ENCODE measurements at regions not wholly inside any gene's neighbourhood (a gene's known extent, or its start where the extent isn't known, plus 50 kb on each side); places are given as distances from the start of the nearest gene placed in this dataset.

DNA sequence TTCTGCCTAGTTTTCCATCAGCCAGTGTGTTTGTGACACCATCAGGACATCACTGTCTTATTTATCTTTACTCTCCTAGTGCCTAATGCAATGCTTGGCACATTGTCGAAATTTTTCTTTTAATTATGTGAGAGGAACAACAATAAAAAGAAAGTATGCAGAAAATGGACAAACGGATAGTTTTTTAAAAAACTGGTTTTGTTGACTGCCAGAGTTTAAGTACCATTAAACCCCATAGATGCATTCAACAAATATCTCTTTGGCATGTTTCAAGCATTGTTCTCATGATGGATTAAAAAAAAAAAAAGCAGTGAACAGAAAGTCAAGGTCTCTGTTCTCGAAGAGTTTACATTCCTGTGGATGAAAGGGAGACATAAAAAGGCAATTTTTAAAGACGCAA lies 398.4 kb downstream of the PPP3CA start:
- ChIA-PET POLR2A (no interaction called here), CTCF (no interaction called here)
- peak; percentile 66 for DNase-seq (ENCODE audit: low read depth)
- TF ChIP-seq, protein P1, sequence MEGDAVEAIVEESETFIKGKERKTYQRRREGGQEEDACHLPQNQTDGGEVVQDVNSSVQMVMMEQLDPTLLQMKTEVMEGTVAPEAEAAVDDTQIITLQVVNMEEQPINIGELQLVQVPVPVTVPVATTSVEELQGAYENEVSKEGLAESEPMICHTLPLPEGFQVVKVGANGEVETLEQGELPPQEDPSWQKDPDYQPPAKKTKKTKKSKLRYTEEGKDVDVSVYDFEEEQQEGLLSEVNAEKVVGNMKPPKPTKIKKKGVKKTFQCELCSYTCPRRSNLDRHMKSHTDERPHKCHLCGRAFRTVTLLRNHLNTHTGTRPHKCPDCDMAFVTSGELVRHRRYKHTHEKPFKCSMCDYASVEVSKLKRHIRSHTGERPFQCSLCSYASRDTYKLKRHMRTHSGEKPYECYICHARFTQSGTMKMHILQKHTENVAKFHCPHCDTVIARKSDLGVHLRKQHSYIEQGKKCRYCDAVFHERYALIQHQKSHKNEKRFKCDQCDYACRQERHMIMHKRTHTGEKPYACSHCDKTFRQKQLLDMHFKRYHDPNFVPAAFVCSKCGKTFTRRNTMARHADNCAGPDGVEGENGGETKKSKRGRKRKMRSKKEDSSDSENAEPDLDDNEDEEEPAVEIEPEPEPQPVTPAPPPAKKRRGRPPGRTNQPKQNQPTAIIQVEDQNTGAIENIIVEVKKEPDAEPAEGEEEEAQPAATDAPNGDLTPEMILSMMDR (IDR thresholded peaks at IDR 0.05; ENCODE audit: insufficient read depth, low read depth, low read length), result no peak
- Histone ChIP-seq H3K27me3 (ENCODE audit: control insufficient read depth, insufficient read depth, low read length) (no peaks in the 10 kb centered on the region), H3K4me3 (ENCODE audit: low read depth, low read length) (no peak overlapping the region), H3K36me3 (ENCODE audit: control insufficient read depth, insufficient read depth, low read length) (no peaks in the 10 kb centered on the region)

DNA sequence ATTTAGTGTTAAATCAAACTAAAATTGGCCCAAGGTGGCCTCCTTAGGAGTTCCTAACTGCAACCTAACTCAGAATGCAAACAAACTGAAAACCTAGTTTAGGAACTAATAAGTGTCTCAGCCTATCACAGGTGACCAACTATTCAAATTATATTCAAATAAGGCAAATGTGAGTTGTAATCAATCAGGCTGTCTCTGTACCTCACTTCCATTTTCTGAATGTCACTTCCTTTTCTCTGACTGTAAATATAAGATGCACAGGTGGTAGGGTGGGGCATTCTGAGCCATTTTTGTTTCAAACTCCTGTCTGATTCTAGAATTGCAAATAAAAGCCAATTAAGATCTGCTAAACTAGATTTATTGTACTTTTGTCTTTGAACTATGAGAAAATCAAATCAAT lies 401.5 kb downstream of the PPP3CA start:
- ChIA-PET CTCF (no interaction called here), POLR2A (no interaction called here)

DNA sequence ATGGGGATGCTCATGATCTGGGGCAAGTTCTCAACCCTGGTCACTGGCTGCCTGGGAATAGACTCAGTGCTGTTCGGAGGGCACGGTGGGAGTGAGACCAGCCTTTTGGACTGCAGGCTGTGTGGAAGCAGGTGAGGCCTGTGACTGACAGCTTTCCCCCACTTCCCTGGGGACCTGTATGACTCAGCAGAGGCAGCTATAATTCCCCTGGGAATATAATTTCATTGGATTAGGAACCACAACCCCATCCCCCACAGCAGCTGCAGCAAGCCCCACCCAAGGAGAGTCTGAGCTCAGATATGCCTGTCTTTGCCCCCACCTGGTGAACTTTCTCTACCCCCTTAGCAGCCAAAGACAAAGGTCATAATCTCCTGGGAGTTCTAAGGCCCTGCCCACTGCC lies 408.6 kb downstream of the PPP3CA start:
- ChIA-PET CTCF (no interaction called here), POLR2A (no interaction called here)
- Histone ChIP-seq H3K27me3 (ENCODE audit: control insufficient read depth, insufficient read depth, low read length) (no peaks in the 10 kb centered on the region), H3K36me3 (ENCODE audit: control insufficient read depth, insufficient read depth, low read length) (no peaks in the 10 kb centered on the region), H3K4me3 (ENCODE audit: low read depth, low read length) (no peak overlapping the region)
- TF ChIP-seq, protein P1 (IDR thresholded peaks at IDR 0.05; ENCODE audit: insufficient read depth, low read depth, low read length), result no peak
- no peak for DNase-seq (ENCODE audit: low read depth)

More for the DNA sequence above, 401.5 kb downstream of the PPP3CA start:
- TF ChIP-seq, protein P1 (IDR thresholded peaks at IDR 0.05; ENCODE audit: insufficient read depth, low read depth, low read length), result no peak
- Histone ChIP-seq H3K4me3 (ENCODE audit: low read depth, low read length) (no peak overlapping the region), H3K27me3 (ENCODE audit: control insufficient read depth, insufficient read depth, low read length) (no peaks in the 10 kb centered on the region), H3K36me3 (ENCODE audit: control insufficient read depth, insufficient read depth, low read length) (no peaks in the 10 kb centered on the region)
- no peak for DNase-seq (ENCODE audit: low read depth)

DNA sequence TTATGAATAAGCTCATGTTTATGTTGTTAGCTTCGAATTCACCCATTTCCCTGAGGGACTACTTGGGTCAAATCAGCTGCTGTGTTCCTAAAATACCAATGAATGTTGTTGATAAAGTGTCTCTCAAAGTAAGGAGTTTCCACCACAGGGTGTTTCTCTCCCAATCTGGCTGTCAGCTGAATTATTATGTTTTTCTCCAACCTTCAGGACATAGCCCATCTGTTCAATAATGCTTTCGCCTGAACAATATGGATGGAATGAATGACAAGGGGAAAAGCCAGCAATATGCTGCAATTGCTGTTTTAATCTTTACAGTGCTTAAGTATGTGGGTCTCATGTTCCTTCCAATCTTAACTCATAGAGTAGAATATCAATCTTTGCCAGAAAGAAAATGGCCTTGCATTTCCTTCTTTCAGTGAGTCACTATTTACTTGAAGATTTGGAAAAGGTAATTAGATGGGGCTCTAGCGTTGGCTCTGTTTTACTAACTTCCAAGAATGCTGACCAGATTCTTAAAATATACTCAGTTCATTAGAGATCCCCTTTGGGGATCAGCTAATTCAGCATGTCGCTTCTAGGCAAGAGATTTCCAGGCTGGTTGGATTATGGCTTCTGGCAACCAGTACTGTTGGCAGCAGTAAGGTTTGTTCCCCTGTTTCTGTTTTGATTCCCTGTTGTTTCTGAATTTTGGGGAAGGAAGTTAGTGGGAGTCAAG lies 410.5 kb downstream of the PPP3CA start:
- TF ChIP-seq, protein P1 (IDR thresholded peaks at IDR 0.05; ENCODE audit: insufficient read depth, low read depth, low read length), result no peak
- no peak for DNase-seq (ENCODE audit: low read depth)
- CTCF ChIA-PET, result no interaction called here
- POLR2A ChIA-PET, result no interaction called here
- no peak overlapping the region for H3K4me3 ChIP-seq (ENCODE audit: low read depth, low read length)
- H3K36me3 ChIP-seq (ENCODE audit: control insufficient read depth, insufficient read depth, low read length), result no peaks in the 10 kb centered on the region
- no peaks in the 10 kb centered on the region for H3K27me3 ChIP-seq (ENCODE audit: control insufficient read depth, insufficient read depth, low read length)

DNA sequence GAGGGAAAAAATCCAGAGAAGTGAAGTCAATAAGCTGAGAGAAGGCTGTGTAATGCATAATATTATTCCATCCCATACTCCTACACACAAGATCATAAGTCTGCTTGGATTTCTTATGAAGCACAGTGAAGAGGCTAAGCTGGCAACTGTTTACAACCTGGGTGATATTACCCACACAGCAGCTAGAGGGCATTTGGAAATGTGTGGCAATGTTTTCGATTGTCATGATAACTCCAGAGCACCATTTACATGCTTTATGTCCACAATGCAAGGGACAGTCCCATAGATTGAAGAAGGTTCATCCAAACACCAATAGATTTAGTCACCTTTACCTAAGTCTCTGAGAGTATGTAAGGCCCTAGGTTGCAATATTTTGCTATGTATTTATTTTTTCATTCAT lies 412.2 kb downstream of the PPP3CA start:
- no peak overlapping the region for H3K4me3 ChIP-seq (ENCODE audit: low read depth, low read length)
- ChIA-PET POLR2A (no interaction called here), CTCF (interaction anchor here (0.7 kb wide), 1 partner anchor 10 kb away, joined by 3 read pairs; no protein-coding TSS in a partner anchor)
- TF ChIP-seq, protein P1 (IDR thresholded peaks at IDR 0.05; ENCODE audit: insufficient read depth, low read depth, low read length), result 0 out of 2 replicates have a peak, but pooled peaks have one; percentile 15
- no peak for DNase-seq (ENCODE audit: low read depth)
- no peaks in the 10 kb centered on the region for H3K27me3 ChIP-seq (ENCODE audit: control insufficient read depth, insufficient read depth, low read length)
- H3K36me3 ChIP-seq (ENCODE audit: control insufficient read depth, insufficient read depth, low read length), result no peaks in the 10 kb centered on the region
